ENCODE measurements at regions not wholly inside any gene's neighbourhood (a gene's known extent, or its start where the extent isn't known, plus 50 kb on each side); places are given as distances from the start of the nearest gene placed in this dataset.

- dilution Hi-C loops (cut with MboI; ENCODE audit: extremely low pct_ligation_motif_present, low sequenced_read_pairs) (no loop called here), intact Hi-C loops (cut with micrococcal nuclease) (no loop called here)
- Histone ChIP-seq H3K4me1 (ENCODE audit: control insufficient read depth, extremely low read depth, insufficient read depth, low read length) (no peaks in the 10 kb centered on the region), H3K9me1 (replicated peaks; ENCODE audit: control insufficient read depth, extremely low read depth, insufficient read depth, low read length) (no peaks in the 10 kb centered on the region), H2AFZ (ENCODE audit: low read depth, low read length) (no peak overlapping the region), H4K20me1 (replicated peaks; ENCODE audit: control insufficient read depth, extremely low read depth, insufficient read depth, low read length) (no peaks in the 10 kb centered on the region), H3K9me3 (replicated peaks; ENCODE audit: control insufficient read depth, insufficient read depth, low read length) (peaks cover 3% of the 10 kb centered on the region), H3K79me2 (ENCODE audit: control insufficient read depth, insufficient read depth, low read length) (no peaks in the 10 kb centered on the region), H3K9ac (replicated peaks; ENCODE audit: extremely low read depth, insufficient read depth, low read length) (no peak overlapping the region), H3K4me2 (ENCODE audit: insufficient read depth, low read length) (no peak overlapping the region), H3K36me3 (ENCODE audit: control insufficient read depth in 2 of 2, extremely low read depth in 1 of 2, insufficient read depth in 2 of 2, low read length in 2 of 2) (no peaks in the 10 kb centered on the region), H3K27me3 (ENCODE audit: control insufficient read depth in 2 of 2, insufficient read depth in 2 of 2, low read length in 2 of 2) (no peaks in the 10 kb centered on the region), H3K27ac (ENCODE audit: insufficient read depth, low read depth, low read length) (no peak overlapping the region), H3K4me3 (replicated peaks in 1 of 3; ENCODE audit: insufficient read depth in 1 of 3, low read depth in 1 of 3, low read length in 3 of 3) (no peak overlapping the region)
- BruUV-seq (replicated peaks), result no TSS peak
- CTCF ChIA-PET, result no interaction called here
- FAIRE-seq, result no peak
- POLR2A ChIA-PET, result no interaction called here
- no peak for DNase-seq (ENCODE audit: low read depth, low spot score)
- no peak for TF ChIP-seq GATA2 (IDR thresholded peaks at IDR 0.05; ENCODE audit: insufficient read depth, insufficient read length, low read depth, low read length)
- TF ChIP-seq, protein P1, sequence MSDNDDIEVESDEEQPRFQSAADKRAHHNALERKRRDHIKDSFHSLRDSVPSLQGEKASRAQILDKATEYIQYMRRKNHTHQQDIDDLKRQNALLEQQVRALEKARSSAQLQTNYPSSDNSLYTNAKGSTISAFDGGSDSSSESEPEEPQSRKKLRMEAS (IDR thresholded peaks at IDR 0.05; ENCODE audit: insufficient read depth, insufficient read length), result no peak
- no peak for TF ChIP-seq MYC (IDR thresholded peaks at IDR 0.05; ENCODE audit: low read depth, low read length)
- no peak for TF ChIP-seq FOS (IDR thresholded peaks at IDR 0.05; ENCODE audit: borderline replicate concordance, insufficient read depth, low read length)
- no peak for TF ChIP-seq POLR2AphosphoS5 (IDR thresholded peaks at IDR 0.05; ENCODE audit: insufficient read depth, low read depth, low read length)
These were observed 383.0 kb upstream of the SHH start for GRCh38 chr7:156195276-156195675.

DNA sequence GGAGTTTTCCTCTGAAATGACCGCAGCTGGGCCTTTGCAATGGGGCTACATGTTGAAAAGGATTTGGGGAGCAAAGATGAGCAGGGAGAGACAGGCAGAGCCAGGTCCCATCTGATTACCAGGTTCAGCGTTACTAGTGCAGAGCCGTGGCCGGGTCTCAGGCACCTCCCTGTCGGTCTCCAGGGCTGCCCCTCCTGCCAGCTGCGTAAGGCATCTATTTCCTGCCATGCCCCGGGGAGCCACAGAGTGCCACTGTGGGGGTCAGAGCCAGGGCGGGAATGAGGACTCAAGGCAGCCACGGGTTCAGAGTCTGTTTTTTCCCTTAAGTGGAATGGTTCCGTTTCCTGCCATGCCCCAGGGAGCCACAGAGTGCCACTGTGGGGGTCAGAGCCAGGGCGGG lies 382.6 kb upstream of the SHH start:
- H3K4me2 ChIP-seq (ENCODE audit: insufficient read depth, low read length), result no peak overlapping the region
- no peak overlapping the region for H3K27ac ChIP-seq (ENCODE audit: insufficient read depth, low read depth, low read length)
- no TSS peak for BruUV-seq (replicated peaks)
- H3K9me1 ChIP-seq (replicated peaks; ENCODE audit: control insufficient read depth, extremely low read depth, insufficient read depth, low read length), result no peaks in the 10 kb centered on the region
- TF ChIP-seq, protein P1 (IDR thresholded peaks at IDR 0.05; ENCODE audit: insufficient read depth, insufficient read length), result no peak
- TF ChIP-seq EZH2 (IDR thresholded peaks at IDR 0.05; ENCODE audit: borderline replicate concordance, low read depth, low read length, severe bottlenecking), result no peak
- no peak for TF ChIP-seq GATA2 (IDR thresholded peaks at IDR 0.05; ENCODE audit: insufficient read depth, insufficient read length, low read depth, low read length)
- TF ChIP-seq JUN (IDR thresholded peaks at IDR 0.05; ENCODE audit: borderline replicate concordance, insufficient read depth, insufficient read length, low read depth), result no peak
- TF ChIP-seq POLR2A (IDR thresholded peaks at IDR 0.05; ENCODE audit: low read depth, low read length), result no peak
- no peak for TF ChIP-seq CTCF (IDR thresholded peaks at IDR 0.05; ENCODE audit: extremely low read depth in 1 of 2, insufficient read depth in 1 of 2, low read depth in 1 of 2, low read length in 2 of 2)
- TF ChIP-seq FOS (IDR thresholded peaks at IDR 0.05; ENCODE audit: borderline replicate concordance, insufficient read depth, low read length), result no peak
- TF ChIP-seq POLR2AphosphoS5 (IDR thresholded peaks at IDR 0.05; ENCODE audit: insufficient read depth, low read depth, low read length), result no peak
- no peak for TF ChIP-seq MYC (IDR thresholded peaks at IDR 0.05; ENCODE audit: low read depth, low read length)
- H3K79me2 ChIP-seq (ENCODE audit: control insufficient read depth, insufficient read depth, low read length), result no peaks in the 10 kb centered on the region
- H3K27me3 ChIP-seq (ENCODE audit: control insufficient read depth in 2 of 2, insufficient read depth in 2 of 2, low read length in 2 of 2), result no peaks in the 10 kb centered on the region
- H2AFZ ChIP-seq (ENCODE audit: low read depth, low read length), result no peak overlapping the region
- FAIRE-seq (no peak), DNase-seq (ENCODE audit: low read depth, low spot score) (no peak)
- H3K4me3 ChIP-seq (replicated peaks in 1 of 3; ENCODE audit: insufficient read depth in 1 of 3, low read depth in 1 of 3, low read length in 3 of 3), result no peak overlapping the region
- H4K20me1 ChIP-seq (replicated peaks; ENCODE audit: control insufficient read depth, extremely low read depth, insufficient read depth, low read length), result no peaks in the 10 kb centered on the region
- no peaks in the 10 kb centered on the region for H3K36me3 ChIP-seq (ENCODE audit: control insufficient read depth in 2 of 2, extremely low read depth in 1 of 2, insufficient read depth in 2 of 2, low read length in 2 of 2)
- H3K4me1 ChIP-seq (ENCODE audit: control insufficient read depth, extremely low read depth, insufficient read depth, low read length), result no peaks in the 10 kb centered on the region
- intact Hi-C loops (cut with micrococcal nuclease), result no loop called here
- dilution Hi-C loops (cut with MboI; ENCODE audit: extremely low pct_ligation_motif_present, low sequenced_read_pairs), result no loop called here
- H3K9me3 ChIP-seq (replicated peaks; ENCODE audit: control insufficient read depth, insufficient read depth, low read length), result peaks cover 3% of the 10 kb centered on the region
- ChIA-PET POLR2A (no interaction called here), CTCF (no interaction called here)
- H3K9ac ChIP-seq (replicated peaks; ENCODE audit: extremely low read depth, insufficient read depth, low read length), result no peak overlapping the region
